HepG2 (cell line): ENCODE measurements at regions not wholly inside any gene's neighbourhood (a gene's known extent, or its start where the extent isn't known, plus 50 kb on each side); places are given as distances from the start of the nearest gene placed in this dataset.

ENCODE experiments used
- MED8 ChIP-seq: sonication (generic); formaldehyde crosslinking; IDR thresholded peaks from 2 replicates; pipeline ENCODE4 v1.8.1; 2023; ENCODE audit warnings: mild to moderate bottlenecking, missing genetic modification reagents; ENCODE audit not compliant: insufficient replicate concordance
- ZNF383 ChIP-seq: sonication (generic); formaldehyde crosslinking; IDR thresholded peaks from 2 replicates; pipeline ENCODE4 v1.4.0; 2020; ENCODE audit warnings: missing genetic modification reagents, mild to moderate bottlenecking, borderline replicate concordance
- TF ChIP-seq, protein P1 (sequence below): sonication (generic); formaldehyde crosslinking; IDR thresholded peaks from 2 replicates; pipeline ENCODE4 v1.4.0; 2020; ENCODE audit warnings: mild to moderate bottlenecking, missing genetic modification reagents
- TF ChIP-seq, protein P2 (sequence below): sonication (generic); formaldehyde crosslinking; IDR thresholded peaks from 2 replicates; pipeline ENCODE4 v1.8.1; 2023; ENCODE audit warnings: missing genetic modification reagents, inconsistent platforms, borderline replicate concordance
- TF ChIP-seq, protein P3 (sequence below): sonication (generic); formaldehyde crosslinking; IDR thresholded peaks from 2 replicates; pipeline ENCODE4 v1.5.1; 2020; ENCODE audit warnings: missing genetic modification reagents, mild to moderate bottlenecking, borderline replicate concordance
- TF ChIP-seq, protein P4 (sequence below): IDR thresholded peaks from 2 replicates; pipeline ENCODE4 v1.6.1; 2016

DNA sequence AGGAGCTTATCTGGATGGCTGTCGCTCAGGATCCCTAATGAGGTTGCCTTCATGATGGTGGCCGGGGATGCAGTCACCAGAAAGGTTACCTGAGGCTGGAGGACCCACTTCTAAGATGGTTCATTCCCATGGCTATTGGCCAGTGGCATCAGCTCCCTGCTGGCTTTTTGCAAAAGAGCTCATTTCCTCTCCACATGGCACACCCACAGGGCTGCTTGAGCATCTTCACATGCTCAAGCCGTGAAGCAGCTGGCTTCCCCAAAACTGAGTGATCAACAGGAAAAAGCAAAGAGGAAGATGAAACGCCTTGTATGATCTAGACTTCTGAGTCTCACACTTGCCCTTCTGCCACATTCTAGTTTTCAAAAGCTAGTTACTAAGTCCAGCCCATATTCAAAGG lies 124.6 kb upstream of the CXADR start (continued):
- TF ChIP-seq, protein P1, sequence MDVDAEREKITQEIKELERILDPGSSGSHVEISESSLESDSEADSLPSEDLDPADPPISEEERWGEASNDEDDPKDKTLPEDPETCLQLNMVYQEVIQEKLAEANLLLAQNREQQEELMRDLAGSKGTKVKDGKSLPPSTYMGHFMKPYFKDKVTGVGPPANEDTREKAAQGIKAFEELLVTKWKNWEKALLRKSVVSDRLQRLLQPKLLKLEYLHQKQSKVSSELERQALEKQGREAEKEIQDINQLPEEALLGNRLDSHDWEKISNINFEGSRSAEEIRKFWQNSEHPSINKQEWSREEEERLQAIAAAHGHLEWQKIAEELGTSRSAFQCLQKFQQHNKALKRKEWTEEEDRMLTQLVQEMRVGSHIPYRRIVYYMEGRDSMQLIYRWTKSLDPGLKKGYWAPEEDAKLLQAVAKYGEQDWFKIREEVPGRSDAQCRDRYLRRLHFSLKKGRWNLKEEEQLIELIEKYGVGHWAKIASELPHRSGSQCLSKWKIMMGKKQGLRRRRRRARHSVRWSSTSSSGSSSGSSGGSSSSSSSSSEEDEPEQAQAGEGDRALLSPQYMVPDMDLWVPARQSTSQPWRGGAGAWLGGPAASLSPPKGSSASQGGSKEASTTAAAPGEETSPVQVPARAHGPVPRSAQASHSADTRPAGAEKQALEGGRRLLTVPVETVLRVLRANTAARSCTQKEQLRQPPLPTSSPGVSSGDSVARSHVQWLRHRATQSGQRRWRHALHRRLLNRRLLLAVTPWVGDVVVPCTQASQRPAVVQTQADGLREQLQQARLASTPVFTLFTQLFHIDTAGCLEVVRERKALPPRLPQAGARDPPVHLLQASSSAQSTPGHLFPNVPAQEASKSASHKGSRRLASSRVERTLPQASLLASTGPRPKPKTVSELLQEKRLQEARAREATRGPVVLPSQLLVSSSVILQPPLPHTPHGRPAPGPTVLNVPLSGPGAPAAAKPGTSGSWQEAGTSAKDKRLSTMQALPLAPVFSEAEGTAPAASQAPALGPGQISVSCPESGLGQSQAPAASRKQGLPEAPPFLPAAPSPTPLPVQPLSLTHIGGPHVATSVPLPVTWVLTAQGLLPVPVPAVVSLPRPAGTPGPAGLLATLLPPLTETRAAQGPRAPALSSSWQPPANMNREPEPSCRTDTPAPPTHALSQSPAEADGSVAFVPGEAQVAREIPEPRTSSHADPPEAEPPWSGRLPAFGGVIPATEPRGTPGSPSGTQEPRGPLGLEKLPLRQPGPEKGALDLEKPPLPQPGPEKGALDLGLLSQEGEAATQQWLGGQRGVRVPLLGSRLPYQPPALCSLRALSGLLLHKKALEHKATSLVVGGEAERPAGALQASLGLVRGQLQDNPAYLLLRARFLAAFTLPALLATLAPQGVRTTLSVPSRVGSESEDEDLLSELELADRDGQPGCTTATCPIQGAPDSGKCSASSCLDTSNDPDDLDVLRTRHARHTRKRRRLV (CRISPR knock-in tag) = no peak
- no peak for TF ChIP-seq ZNF383 (CRISPR knock-in tag)
- no peak for TF ChIP-seq MED8 (CRISPR knock-in tag)
- TF ChIP-seq, protein P2, sequence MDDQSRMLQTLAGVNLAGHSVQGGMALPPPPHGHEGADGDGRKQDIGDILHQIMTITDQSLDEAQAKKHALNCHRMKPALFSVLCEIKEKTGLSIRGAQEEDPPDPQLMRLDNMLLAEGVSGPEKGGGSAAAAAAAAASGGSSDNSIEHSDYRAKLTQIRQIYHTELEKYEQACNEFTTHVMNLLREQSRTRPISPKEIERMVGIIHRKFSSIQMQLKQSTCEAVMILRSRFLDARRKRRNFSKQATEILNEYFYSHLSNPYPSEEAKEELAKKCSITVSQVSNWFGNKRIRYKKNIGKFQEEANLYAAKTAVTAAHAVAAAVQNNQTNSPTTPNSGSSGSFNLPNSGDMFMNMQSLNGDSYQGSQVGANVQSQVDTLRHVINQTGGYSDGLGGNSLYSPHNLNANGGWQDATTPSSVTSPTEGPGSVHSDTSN (CRISPR knock-in tag) = no peak
- TF ChIP-seq, protein P3, sequence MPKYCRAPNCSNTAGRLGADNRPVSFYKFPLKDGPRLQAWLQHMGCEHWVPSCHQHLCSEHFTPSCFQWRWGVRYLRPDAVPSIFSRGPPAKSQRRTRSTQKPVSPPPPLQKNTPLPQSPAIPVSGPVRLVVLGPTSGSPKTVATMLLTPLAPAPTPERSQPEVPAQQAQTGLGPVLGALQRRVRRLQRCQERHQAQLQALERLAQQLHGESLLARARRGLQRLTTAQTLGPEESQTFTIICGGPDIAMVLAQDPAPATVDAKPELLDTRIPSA (CRISPR knock-in tag) = no peak
- TF ChIP-seq, protein P4, sequence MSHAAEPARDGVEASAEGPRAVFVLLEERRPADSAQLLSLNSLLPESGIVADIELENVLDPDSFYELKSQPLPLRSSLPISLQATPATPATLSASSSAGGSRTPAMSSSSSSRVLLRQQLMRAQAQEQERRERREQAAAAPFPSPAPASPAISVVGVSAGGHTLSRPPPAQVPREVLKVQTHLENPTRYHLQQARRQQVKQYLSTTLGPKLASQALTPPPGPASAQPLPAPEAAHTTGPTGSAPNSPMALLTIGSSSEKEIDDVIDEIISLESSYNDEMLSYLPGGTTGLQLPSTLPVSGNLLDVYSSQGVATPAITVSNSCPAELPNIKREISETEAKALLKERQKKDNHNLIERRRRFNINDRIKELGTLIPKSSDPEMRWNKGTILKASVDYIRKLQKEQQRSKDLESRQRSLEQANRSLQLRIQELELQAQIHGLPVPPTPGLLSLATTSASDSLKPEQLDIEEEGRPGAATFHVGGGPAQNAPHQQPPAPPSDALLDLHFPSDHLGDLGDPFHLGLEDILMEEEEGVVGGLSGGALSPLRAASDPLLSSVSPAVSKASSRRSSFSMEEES (CRISPR knock-in tag) = no peak
